MM.1S (cell line): ENCODE measurements at regions not wholly inside any gene's neighbourhood (a gene's known extent, or its start where the extent isn't known, plus 50 kb on each side); places are given as distances from the start of the nearest gene placed in this dataset.

Experiments used
- DNase-seq: peaks from one replicate; pipeline ENCODE4 v3.0.0-alpha.2; 2015
- H2AFZ ChIP-seq: fragments of 300-600 bp; sonication (generic); 2 replicates; pipeline ENCODE4 v1.6.0; 2016; ENCODE audit warnings: antibody characterized with exemption, low read length
- H3F3A ChIP-seq: fragments of 300-600 bp; sonication (generic); 2 replicates; pipeline ENCODE4 v1.6.1; 2016; ENCODE audit warnings: mild to moderate bottlenecking, antibody characterized with exemption, low read length, moderate library complexity, mixed read lengths; ENCODE audit not compliant: insufficient read depth
- H3K27ac ChIP-seq: fragments of 300-600 bp; sonication (generic); 2 replicates; pipeline ENCODE4 v1.5.1; 2016; ENCODE audit warnings: mild to moderate bottlenecking, low read length
- H3K27me3 ChIP-seq: fragments of 300-600 bp; sonication (generic); replicated peaks from 2 replicates; pipeline ENCODE4 v1.6.0; 2016; ENCODE audit warnings: low read length; ENCODE audit not compliant: insufficient read depth
- H3K36me3 ChIP-seq: fragments of 300-600 bp; sonication (generic); replicated peaks from 2 replicates; pipeline ENCODE4 v1.6.1; 2016; ENCODE audit warnings: mild to moderate bottlenecking, low read length, mixed read lengths; ENCODE audit not compliant: insufficient read depth
- H3K4me1 ChIP-seq: fragments of 300-600 bp; sonication (generic); 2 replicates; pipeline ENCODE4 v1.6.1; 2016; ENCODE audit warnings: low read length, mixed read lengths
- H3K4me2 ChIP-seq: fragments of 300-600 bp; sonication (generic); 2 replicates; pipeline ENCODE4 v1.6.0; 2016; ENCODE audit warnings: low read depth, low read length
- H3K4me3 ChIP-seq: fragments of 300-600 bp; sonication (generic); 2 replicates; pipeline ENCODE4 v1.5.1; 2016; ENCODE audit warnings: low read length, mixed read lengths
- H3K79me2 ChIP-seq: fragments of 300-600 bp; sonication (generic); 2 replicates; pipeline ENCODE4 v1.6.1; 2016; ENCODE audit warnings: mixed run types, low read length, mixed read lengths
- H3K9ac ChIP-seq: fragments of 300-600 bp; sonication (generic); 2 replicates; pipeline ENCODE4 v1.6.1; 2016; ENCODE audit warnings: low read length, mixed read lengths
- H3K9me2 ChIP-seq: fragments of 300-600 bp; sonication (generic); replicated peaks from 2 replicates; pipeline ENCODE4 v1.6.1; 2016; ENCODE audit warnings: mild to moderate bottlenecking, low read length, mixed read lengths; ENCODE audit not compliant: insufficient read depth
- H3K9me3 ChIP-seq: fragments of 300-600 bp; sonication (generic); replicated peaks from 2 replicates; pipeline ENCODE4 v1.6.1; 2016; ENCODE audit warnings: mild to moderate bottlenecking, low read length, mixed read lengths; ENCODE audit not compliant: insufficient read depth
- H4K20me1 ChIP-seq: fragments of 300-600 bp; sonication (generic); 2 replicates; pipeline ENCODE4 v1.6.1; 2016; ENCODE audit warnings: mild to moderate bottlenecking, low read length, moderate library complexity, mixed read lengths; ENCODE audit not compliant: insufficient read depth
- EZH2 ChIP-seq: fragments of 300-600 bp; sonication (generic); optimal IDR thresholded peaks from 2 replicates; pipeline ENCODE3; 2017; ENCODE audit warnings: low read depth, mild to moderate bottlenecking, antibody characterized with exemption, low read length, mixed read lengths
- EZH2phosphoT487 ChIP-seq: fragments of 300-600 bp; sonication (generic); IDR thresholded peaks from 2 replicates; pipeline ENCODE4 v1.6.1; 2018; ENCODE audit warnings: antibody characterized with exemption, low read length
- TF ChIP-seq, protein P1 (sequence below): fragments of 300-600 bp; sonication (generic); IDR thresholded peaks from 2 replicates; pipeline ENCODE4 v1.5.1; 2016; ENCODE audit warnings: antibody characterized with exemption, low read length, mixed read lengths

DNA sequence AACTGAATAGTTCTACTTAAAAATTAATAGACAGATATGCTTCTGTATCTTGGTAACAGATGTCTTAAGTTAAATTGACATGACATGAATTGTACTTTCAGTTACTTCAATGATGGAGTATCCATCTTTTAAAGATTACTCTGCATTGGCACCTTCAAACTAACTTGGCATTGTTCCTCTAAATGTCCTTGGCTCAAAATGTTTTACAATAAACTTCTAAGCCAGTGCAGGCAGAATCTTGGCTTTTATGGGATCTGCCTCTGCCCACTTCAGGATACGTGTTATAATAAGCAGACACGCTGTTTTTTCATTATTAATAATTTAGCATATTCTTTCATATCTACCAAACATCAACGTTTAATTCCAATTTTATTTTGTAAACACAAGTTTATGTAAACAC lies 873.4 kb upstream of the ADAMTS5 start:
- no peak overlapping the region for H2AFZ ChIP-seq
- no peak overlapping the region for H3K27ac ChIP-seq
- H3K9ac ChIP-seq, result no peak overlapping the region
- no peaks in the 10 kb centered on the region for H3K79me2 ChIP-seq
- no peak for DNase-seq
- no peaks in the 10 kb centered on the region for H3K36me3 ChIP-seq
- no peak overlapping the region for H3K4me2 ChIP-seq
- no peaks in the 10 kb centered on the region for H4K20me1 ChIP-seq
- no peaks in the 10 kb centered on the region for H3K27me3 ChIP-seq
- H3K9me2 ChIP-seq, result no peaks in the 10 kb centered on the region
- TF ChIP-seq EZH2, result no peak
- TF ChIP-seq, protein P1, sequence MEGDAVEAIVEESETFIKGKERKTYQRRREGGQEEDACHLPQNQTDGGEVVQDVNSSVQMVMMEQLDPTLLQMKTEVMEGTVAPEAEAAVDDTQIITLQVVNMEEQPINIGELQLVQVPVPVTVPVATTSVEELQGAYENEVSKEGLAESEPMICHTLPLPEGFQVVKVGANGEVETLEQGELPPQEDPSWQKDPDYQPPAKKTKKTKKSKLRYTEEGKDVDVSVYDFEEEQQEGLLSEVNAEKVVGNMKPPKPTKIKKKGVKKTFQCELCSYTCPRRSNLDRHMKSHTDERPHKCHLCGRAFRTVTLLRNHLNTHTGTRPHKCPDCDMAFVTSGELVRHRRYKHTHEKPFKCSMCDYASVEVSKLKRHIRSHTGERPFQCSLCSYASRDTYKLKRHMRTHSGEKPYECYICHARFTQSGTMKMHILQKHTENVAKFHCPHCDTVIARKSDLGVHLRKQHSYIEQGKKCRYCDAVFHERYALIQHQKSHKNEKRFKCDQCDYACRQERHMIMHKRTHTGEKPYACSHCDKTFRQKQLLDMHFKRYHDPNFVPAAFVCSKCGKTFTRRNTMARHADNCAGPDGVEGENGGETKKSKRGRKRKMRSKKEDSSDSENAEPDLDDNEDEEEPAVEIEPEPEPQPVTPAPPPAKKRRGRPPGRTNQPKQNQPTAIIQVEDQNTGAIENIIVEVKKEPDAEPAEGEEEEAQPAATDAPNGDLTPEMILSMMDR, result no peak
- no peak for TF ChIP-seq EZH2phosphoT487
- no peaks in the 10 kb centered on the region for H3K9me3 ChIP-seq
- H3K4me3 ChIP-seq, result no peak overlapping the region
- H3K4me1 ChIP-seq, result no peaks in the 10 kb centered on the region
- H3F3A ChIP-seq, result no peaks in the 10 kb centered on the region

DNA sequence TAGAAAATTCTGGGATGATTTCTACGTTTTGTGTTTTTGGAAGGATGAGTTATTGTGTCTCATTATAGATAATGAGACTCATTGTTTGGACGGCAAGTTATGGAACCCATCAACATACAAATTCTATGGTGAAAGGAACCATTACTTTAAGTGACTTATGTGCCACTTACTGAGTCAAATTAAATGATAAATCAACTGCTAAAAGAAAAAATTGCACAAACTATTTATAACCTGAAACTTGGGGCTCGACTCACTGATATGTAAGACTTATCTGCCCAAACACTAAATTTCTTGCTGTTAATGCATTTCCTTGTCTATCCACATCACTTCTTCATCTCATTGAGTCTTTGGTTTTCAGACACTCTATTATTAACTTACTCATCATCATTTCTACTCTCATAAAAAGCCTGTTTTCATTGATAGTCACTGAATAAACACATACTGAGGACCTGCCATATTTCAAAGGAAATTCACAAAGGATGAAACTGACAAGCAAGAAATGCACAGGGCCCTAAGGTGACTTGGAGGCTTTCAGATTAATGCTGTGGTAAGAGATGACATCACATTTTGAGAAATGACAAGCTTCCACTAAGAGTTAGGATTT lies 872.7 kb upstream of the ADAMTS5 start:
- H3K9me2 ChIP-seq, result no peaks in the 10 kb centered on the region
- DNase-seq, result no peak
- no peaks in the 10 kb centered on the region for H3K27me3 ChIP-seq
- no peak overlapping the region for H3K4me2 ChIP-seq
- no peak overlapping the region for H3K4me3 ChIP-seq
- H3K9ac ChIP-seq, result no peak overlapping the region
- H3K9me3 ChIP-seq, result no peaks in the 10 kb centered on the region
- TF ChIP-seq, protein P1, result no peak
- TF ChIP-seq EZH2 (no peak), EZH2phosphoT487 (no peak)
- H2AFZ ChIP-seq, result no peak overlapping the region
- H3K36me3 ChIP-seq, result no peaks in the 10 kb centered on the region
- H3F3A ChIP-seq, result no peaks in the 10 kb centered on the region
- H3K79me2 ChIP-seq, result no peaks in the 10 kb centered on the region
- no peak overlapping the region for H3K27ac ChIP-seq
- H3K4me1 ChIP-seq, result no peaks in the 10 kb centered on the region
- H4K20me1 ChIP-seq, result no peaks in the 10 kb centered on the region

DNA sequence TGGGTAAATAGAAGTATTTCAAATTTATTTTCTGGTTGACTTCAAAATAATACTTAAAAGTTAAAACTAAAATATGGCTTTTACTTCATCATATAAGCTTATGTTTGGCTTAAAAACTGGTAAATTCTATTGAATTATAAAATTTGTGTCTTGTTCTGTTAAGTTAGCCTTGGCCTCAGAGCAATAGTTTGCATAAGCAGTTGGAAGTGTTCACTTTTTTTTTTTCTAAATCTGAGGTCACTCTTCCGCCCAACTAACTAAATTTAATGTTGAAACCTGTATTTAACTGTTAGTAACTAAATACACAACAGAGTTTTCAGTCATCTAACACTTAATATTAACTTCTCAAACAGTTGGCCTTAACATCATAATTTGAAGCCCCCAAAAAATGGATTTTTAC lies 871.7 kb upstream of the ADAMTS5 start:
- no peak overlapping the region for H3K9ac ChIP-seq
- no peak for TF ChIP-seq EZH2phosphoT487
- TF ChIP-seq, protein P1, result no peak
- TF ChIP-seq EZH2, result no peak
- H3K4me3 ChIP-seq, result no peak overlapping the region
- DNase-seq, result no peak
- H3K27me3 ChIP-seq, result no peaks in the 10 kb centered on the region
- H2AFZ ChIP-seq, result no peak overlapping the region
- H3K79me2 ChIP-seq, result no peaks in the 10 kb centered on the region
- H3K4me2 ChIP-seq, result no peak overlapping the region
- H3K9me2 ChIP-seq, result no peaks in the 10 kb centered on the region
- H3K9me3 ChIP-seq, result no peaks in the 10 kb centered on the region
- H3K27ac ChIP-seq, result no peak overlapping the region
- no peaks in the 10 kb centered on the region for H4K20me1 ChIP-seq
- no peaks in the 10 kb centered on the region for H3K4me1 ChIP-seq
- no peaks in the 10 kb centered on the region for H3F3A ChIP-seq
- H3K36me3 ChIP-seq, result no peaks in the 10 kb centered on the region
